Heart left ventricle (tissue), 16 donors: ENCODE measurements at regions not wholly inside any gene's neighbourhood (a gene's known extent, or its start where the extent isn't known, plus 50 kb on each side); places are given as distances from the start of the nearest gene placed in this dataset.
A peak's percentile ranks its signal among the peaks of the same experiment; 100 is the strongest.

ENCODE experiments used
- ATAC-seq, 4 donors: fragments of 200-7000 bp; cut with Tn5 transposase; one replicate each; pipeline ENCODE4 v1.9.1; 2020 to 2022; ENCODE audit warnings: moderate library complexity in 4 of 4, mild to moderate bottlenecking in 3 of 4, moderate number of reproducible peaks in 1 of 4
- DNase-seq, 5 donors: peaks; one replicate each; pipeline ENCODE4 v3.0.0-alpha.2; 2020
- H3K27ac ChIP-seq, 12 donors: fragments of 200-600 bp; sonication (generic) in 4 of 12; one replicate each; pipeline versions ENCODE4 v1.5.0 to v1.8.0; 2016 to 2022; ENCODE audit warnings: mild to moderate bottlenecking in 2 of 12
- H3K27me3 ChIP-seq, 9 donors: fragments of 200-600 bp; sonication (generic) in 2 of 9; one replicate each; pipeline versions ENCODE4 v1.5.1 to v1.8.0; 2016 to 2022; ENCODE audit warnings: mild to moderate bottlenecking in 3 of 9
- H3K36me3 ChIP-seq, 9 donors: fragments of 200-600 bp; sonication (generic) in 2 of 9; one replicate each; pipeline versions ENCODE4 v1.5.0 to v1.8.0; 2018 to 2022; ENCODE audit warnings: mild to moderate bottlenecking in 2 of 9
- H3K4me1 ChIP-seq, 12 donors: fragments of 200-600 bp; sonication (generic) in 4 of 12; one replicate each; pipeline versions ENCODE4 v1.5.0 to v1.8.0; 2016 to 2022; ENCODE audit warnings: mild to moderate bottlenecking in 3 of 12
- H3K4me3 ChIP-seq, 12 donors: fragments of 200-600 bp; sonication (generic) in 4 of 12; one replicate each; pipeline versions ENCODE4 v1.5.0 to v1.8.0; 2017 to 2022; ENCODE audit warnings: mild to moderate bottlenecking in 9 of 12, moderate library complexity in 4 of 12
- H3K9me3 ChIP-seq, 12 donors: fragments of 200-600 bp; sonication (generic) in 4 of 12; one replicate each; pipeline versions ENCODE4 v1.5.0 to v1.8.0; 2016 to 2022; ENCODE audit warnings: mild to moderate bottlenecking in 1 of 12
- POLR2A ChIP-seq, 2 donors: fragments of 450-650 bp; IDR thresholded peaks; one replicate each; pipeline ENCODE4 v1.6.1; 2017; ENCODE audit warnings: antibody characterized with exemption in 2 of 2, mild to moderate bottlenecking in 2 of 2, moderate library complexity in 2 of 2
- WGBS, 4 donors: extraction: QIAGEN DNeasy Blood & Tissue Kit in 2 of 4; methylation state at CpG; one replicate each; pipeline versions ENCODE4 v1.1.5 to v1.1.7; 2013 to 2018; 5-methylcytosine and 5-hydroxymethylcytosine counted together
- intact Hi-C, 10 donors: fragments of 100-400 bp; cut with DNase I; formaldehyde crosslinking; loops; one replicate each; pipeline versions ENCODE4 v1.11.1 to v1.14.2; 2022
- TF ChIP-seq, protein P1 (sequence below), 12 donors: fragments of 200-600 bp; sonication (generic) in 4 of 12; IDR thresholded peaks; one replicate each; pipeline versions ENCODE4 v1.5.0 to v1.8.0; 2018 to 2022; ENCODE audit warnings: antibody characterized with exemption in 12 of 12, mild to moderate bottlenecking in 5 of 12
- donor health status: ischemic (EF 13 %, LVEDD 7.1; RV severe dilation, severe dysfunction).
- donor health status: healthy with polysubstance abuse.
- donor health status: DM: no; HTN: yes; CAD: no.
- donor health status: DM: no; HTN: no; CAD: no.
- donor health status: ischemic (EF 25% LVEDD 6.9; RV normal size, moderate dysfunction).
- donor health status: ischemic (EF 25% LVEDD 5.7; RV mildly dilated, moderate dysfunction).
- donor health status: healthy.
- donor health status: DM: yes; HTN: yes; CAD: no.
- donor health status: ischemic (EF 35%, LVEDD 5.7; RV mildly dilated, moderate dysfunction).
- donor health status: nonischemic (EF 11% LVEDD 7.7; RV severe dilation, severe dysfunction).
- donor health status: DM: yes; HTN: yes; CAD: no.
- donor health status: PGD.
- donor health status: ischemic (EF 29% LVEDD 5.4; RV normal size, mild dysfunction).
- donor health status: nonischemic (EF 23%, LVEDD 6.1; RV moderate dilation, normal function).

DNA sequence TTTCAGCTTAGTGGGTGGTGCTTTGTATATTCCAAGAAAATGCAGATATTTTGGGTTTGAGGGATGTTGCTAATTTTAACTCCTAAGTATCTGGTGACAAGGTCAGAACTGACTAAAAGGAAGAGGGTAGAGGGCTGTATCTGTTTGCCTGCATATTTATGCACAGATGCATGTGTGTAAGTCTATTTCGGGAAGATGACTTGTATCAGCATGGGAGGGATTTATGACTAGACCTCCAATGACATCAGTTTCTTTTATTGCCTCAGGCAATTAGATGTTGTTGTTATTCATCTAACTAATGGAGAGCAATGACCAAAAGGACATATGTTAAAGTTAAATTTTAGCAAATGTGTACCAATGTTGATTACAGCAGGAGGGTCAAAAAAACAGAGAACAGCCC is 734.3 kb downstream of the QKI start:
- Histone ChIP-seq H3K4me1 (peaks cover 0 to 22% (median 7%) of the 10 kb centered on the region in 12 donors), H3K27me3 (no peaks in the 10 kb centered on the region), H3K9me3 (no peaks in the 10 kb centered on the region), H3K27ac (peak overlapping the region in 10 of 12 donors; percentile 36 to 82 (median 64)), H3K36me3 (no peaks in the 10 kb centered on the region), H3K4me3 (no peak overlapping the region)
- ATAC-seq (peak; percentile 66 to 93 (median 90)), DNase-seq (no peak)
- no peak for TF ChIP-seq POLR2A (IDR thresholded peaks at IDR 0.05)
- TF ChIP-seq, protein P1, sequence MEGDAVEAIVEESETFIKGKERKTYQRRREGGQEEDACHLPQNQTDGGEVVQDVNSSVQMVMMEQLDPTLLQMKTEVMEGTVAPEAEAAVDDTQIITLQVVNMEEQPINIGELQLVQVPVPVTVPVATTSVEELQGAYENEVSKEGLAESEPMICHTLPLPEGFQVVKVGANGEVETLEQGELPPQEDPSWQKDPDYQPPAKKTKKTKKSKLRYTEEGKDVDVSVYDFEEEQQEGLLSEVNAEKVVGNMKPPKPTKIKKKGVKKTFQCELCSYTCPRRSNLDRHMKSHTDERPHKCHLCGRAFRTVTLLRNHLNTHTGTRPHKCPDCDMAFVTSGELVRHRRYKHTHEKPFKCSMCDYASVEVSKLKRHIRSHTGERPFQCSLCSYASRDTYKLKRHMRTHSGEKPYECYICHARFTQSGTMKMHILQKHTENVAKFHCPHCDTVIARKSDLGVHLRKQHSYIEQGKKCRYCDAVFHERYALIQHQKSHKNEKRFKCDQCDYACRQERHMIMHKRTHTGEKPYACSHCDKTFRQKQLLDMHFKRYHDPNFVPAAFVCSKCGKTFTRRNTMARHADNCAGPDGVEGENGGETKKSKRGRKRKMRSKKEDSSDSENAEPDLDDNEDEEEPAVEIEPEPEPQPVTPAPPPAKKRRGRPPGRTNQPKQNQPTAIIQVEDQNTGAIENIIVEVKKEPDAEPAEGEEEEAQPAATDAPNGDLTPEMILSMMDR (IDR thresholded peaks at IDR 0.05), result no peak
- intact Hi-C loops, result no loop called here
- WGBS, 4 donors, result 34 to 44% (median 42%) methylated on average over 1 of the region's 1 CpG

DNA sequence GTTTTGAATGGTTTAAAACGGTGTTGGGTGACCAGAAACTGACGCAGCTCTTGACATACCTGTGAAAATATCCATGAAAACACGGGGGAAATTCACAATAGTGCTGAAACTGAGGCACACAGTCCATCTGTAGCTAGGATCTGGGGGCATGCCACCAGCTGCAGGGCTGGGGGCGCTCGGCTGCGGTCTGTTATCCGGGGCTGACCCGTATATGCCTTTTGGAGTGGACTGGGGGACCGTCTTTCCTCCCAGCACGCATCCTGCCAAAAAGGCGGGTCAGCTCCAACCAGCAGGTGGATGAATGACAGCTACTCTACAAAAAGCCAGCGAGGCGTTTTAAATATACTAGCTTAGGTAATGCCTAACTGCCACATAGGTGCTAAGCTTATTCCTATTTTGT is 729.8 kb downstream of the QKI start:
- ATAC-seq, result no peak
- peaks cover 0 to 10% (median 0%) of the 10 kb centered on the region in 12 donors for H3K4me1 ChIP-seq
- H3K4me3 ChIP-seq, result no peak overlapping the region
- intact Hi-C loops, result no loop called here
- no peaks in the 10 kb centered on the region for H3K27me3 ChIP-seq
- no peaks in the 10 kb centered on the region for H3K9me3 ChIP-seq
- no peaks in the 10 kb centered on the region for H3K36me3 ChIP-seq
- no peak overlapping the region for H3K27ac ChIP-seq
- 91 to 95% (median 94%) methylated on average over 13 of the region's 13 CpGs for WGBS, 4 donors
- DNase-seq, result no peak
- TF ChIP-seq, protein P1 (IDR thresholded peaks at IDR 0.05), result no peak
- TF ChIP-seq POLR2A (IDR thresholded peaks at IDR 0.05), result no peak

DNA sequence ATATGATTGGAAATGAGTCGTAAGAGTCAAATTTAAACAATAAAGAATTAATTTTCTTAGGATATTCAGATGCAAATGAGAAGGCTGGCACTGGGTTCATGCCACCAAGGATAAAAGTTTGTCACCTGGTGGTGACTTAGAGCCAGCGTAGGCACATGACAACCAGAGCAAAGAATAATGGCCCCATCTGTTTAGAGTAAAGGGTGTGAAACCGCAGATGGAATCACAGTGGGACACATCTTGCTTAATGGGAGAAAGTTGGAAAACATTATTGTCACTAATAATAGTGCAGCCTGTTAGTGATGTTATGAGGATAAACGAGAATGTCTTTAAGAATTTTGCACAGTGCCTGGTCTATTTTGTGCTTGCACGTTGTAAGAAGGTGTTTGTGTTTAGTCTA is 727.8 kb downstream of the QKI start:
- Histone ChIP-seq H3K4me3 (no peak overlapping the region), H3K27ac (no peak overlapping the region), H3K36me3 (no peaks in the 10 kb centered on the region), H3K9me3 (no peaks in the 10 kb centered on the region), H3K27me3 (no peaks in the 10 kb centered on the region), H3K4me1 (no peaks in the 10 kb centered on the region)
- DNase-seq (no peak), ATAC-seq (no peak)
- TF ChIP-seq, protein P1 (IDR thresholded peaks at IDR 0.05), result no peak
- TF ChIP-seq POLR2A (IDR thresholded peaks at IDR 0.05), result no peak
- intact Hi-C loops, result no loop called here
- WGBS, 4 donors, result 82 to 89% (median 87%) methylated on average over 5 of the region's 5 CpGs

DNA sequence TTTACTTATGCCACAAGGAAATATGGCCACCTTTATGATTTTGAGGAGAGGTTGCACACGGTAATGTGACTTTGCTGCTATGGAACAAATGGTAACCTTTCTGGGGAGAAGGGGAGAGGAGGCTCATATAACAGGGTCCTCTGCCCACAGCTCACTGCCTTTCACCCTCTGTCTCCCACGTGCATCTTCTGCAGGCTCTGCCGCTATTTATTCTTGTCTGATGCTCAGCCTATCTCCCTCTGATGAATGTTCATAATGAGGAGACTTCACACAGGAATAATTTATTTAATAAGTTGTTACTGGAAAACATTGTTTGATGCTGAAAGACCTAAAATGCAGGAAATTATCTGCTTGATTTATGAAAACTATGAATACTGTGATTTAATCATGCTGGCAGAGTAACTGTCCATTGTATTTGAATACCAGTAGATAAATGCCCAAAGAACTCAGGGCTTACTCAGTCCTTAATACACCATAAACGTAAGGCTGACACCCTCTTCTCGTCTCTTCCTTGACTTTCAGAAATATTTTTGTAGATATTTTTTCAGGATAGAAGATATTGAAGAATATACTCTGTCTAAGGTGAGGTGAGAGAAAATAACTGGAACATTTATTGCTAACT is 721.1 kb downstream of the QKI start:
- H3K27me3 ChIP-seq, result no peaks in the 10 kb centered on the region
- WGBS, 4 donors, result 81 to 91% (median 90%) methylated on average over 5 of the region's 5 CpGs
- TF ChIP-seq, protein P1 (IDR thresholded peaks at IDR 0.05), result no peak
- no peak for TF ChIP-seq POLR2A (IDR thresholded peaks at IDR 0.05)
- H3K4me3 ChIP-seq, result no peak overlapping the region
- H3K27ac ChIP-seq, result no peak overlapping the region
- no peaks in the 10 kb centered on the region for H3K36me3 ChIP-seq
- intact Hi-C loops, result no loop called here
- DNase-seq (no peak), ATAC-seq (no peak)
- H3K4me1 ChIP-seq, result peaks cover 0 to 6% (median 0%) of the 10 kb centered on the region in 12 donors
- no peaks in the 10 kb centered on the region for H3K9me3 ChIP-seq
